GM12872 (cell line): ENCODE measurements at regions not wholly inside any gene's neighbourhood (a gene's known extent, or its start where the extent isn't known, plus 50 kb on each side); places are given as distances from the start of the nearest gene placed in this dataset.
A peak's percentile ranks its signal among the peaks of the same experiment; 100 is the strongest.

ENCODE experiments used
- TF ChIP-seq, protein P1 (sequence below): IDR thresholded peaks from 3 replicates; pipeline ENCODE4 v1.5.1; 2011; ENCODE audit warnings: low read depth, mild to moderate bottlenecking, low read length, moderate library complexity; ENCODE audit not compliant: insufficient read depth

DNA sequence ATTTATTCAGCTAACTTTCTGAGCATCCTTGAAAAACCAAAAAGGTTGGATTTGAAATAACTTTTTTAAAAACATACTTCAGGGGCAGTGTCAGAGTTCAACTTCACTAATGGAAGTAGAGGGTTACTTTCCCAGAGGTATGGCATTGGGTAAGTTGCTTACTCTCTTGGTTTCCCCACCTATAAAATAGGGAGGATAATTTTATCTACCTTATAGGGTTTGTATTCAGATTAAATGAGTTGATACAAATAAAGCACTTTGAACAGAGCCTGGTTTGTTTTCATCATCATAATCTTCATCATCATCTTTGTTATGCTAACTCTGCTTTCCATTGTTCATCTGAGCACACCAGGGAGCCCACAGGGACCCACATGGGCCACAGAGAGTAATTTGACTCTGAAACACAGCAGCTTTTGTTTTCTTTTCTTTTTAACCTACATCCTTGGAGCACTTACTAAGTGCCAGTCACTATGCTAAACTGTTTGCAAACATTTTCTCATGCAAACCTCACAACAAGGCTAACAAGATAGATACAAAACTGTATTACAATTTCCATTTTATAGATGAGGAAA is 179.1 kb upstream of the SLC24A2 start:
- TF ChIP-seq, protein P1, sequence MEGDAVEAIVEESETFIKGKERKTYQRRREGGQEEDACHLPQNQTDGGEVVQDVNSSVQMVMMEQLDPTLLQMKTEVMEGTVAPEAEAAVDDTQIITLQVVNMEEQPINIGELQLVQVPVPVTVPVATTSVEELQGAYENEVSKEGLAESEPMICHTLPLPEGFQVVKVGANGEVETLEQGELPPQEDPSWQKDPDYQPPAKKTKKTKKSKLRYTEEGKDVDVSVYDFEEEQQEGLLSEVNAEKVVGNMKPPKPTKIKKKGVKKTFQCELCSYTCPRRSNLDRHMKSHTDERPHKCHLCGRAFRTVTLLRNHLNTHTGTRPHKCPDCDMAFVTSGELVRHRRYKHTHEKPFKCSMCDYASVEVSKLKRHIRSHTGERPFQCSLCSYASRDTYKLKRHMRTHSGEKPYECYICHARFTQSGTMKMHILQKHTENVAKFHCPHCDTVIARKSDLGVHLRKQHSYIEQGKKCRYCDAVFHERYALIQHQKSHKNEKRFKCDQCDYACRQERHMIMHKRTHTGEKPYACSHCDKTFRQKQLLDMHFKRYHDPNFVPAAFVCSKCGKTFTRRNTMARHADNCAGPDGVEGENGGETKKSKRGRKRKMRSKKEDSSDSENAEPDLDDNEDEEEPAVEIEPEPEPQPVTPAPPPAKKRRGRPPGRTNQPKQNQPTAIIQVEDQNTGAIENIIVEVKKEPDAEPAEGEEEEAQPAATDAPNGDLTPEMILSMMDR: no peak

DNA sequence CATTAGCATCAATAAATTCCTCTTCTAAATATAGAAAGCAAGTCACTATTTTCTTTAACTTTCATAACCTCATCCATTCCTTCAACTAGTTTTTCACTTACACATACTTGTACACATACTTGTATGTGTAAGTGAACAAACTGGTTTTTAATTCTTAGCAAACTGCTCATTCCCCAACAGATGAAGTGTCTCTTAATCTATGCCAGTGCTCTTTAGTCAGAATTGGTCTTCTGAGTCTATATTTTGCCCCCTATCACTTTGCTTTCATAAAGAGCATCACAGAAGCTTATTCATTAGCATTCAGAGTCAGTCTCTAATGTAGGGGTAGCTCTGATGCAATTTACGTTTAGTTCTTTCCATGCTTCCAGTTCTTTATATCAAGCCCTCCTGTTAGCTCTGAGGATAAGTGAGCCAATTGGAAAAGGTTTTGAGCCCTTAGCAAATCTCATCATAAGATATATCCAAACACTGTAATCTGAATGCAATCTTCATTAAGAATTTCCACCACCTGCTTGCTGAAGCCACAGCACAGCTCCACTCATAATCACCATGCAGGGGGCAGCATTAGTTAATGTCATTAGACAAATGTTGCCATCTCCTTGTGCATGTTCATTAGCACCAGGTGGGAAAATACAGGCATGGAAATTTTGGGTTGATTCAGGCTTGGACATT is 178.5 kb upstream of the SLC24A2 start:
- TF ChIP-seq, protein P1: no peak

- TF ChIP-seq, protein P1: no peak
These were observed 176.5 kb upstream of the SLC24A2 start for GRCh38 chr9:19965336-19965735.

DNA sequence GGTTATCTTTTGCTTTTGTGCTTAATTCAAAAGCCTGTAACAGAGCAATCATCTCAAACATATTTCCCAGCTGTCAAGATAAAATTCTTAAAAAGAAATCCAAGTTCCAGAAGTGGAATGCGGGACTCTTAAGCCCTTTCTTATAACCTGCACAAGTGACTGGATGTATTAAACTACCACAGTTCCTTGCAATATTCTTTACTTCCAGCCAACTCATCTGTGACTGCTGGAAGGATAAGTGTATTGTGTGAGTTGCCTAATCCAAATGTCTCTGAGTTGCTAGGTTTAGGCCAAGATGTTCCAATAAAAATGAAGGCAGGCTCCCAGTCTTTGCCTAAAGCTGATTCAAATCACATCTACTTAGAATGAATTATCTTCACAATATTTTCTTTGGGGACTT is 159.2 kb upstream of the SLC24A2 start:
- TF ChIP-seq, protein P1: no peak

DNA sequence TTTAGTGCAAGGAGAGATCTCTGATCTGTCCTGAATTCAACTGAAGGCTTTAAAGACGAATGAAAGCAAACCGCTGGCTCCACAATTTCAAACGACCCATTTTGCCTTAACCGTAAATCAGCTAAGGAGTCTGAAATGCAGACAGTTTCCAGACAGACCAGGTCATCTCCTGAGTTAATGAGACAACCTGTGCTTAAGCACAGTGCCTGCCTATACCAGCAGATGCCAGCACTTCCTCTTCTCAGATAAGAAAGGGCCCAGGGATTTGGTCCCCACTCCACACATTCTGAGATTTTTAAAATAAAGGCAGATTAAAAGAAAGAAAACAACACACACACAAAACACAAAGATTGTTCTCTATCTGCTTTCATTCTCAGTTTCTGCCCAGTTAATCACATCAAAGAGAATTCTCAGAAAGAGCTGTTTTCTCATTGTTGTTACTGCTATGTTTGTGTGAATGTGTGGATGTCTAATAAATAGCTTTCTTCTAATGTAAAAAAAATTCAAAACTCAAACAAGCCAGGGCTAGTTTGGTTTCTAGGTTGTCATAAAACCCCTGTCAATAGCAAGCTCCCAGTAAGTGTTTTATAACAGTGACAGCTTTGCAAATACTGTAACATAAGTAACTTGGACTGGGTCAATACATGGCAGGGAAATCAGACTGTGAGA is 157.7 kb upstream of the SLC24A2 start:
- TF ChIP-seq, protein P1: peak; percentile 67

DNA sequence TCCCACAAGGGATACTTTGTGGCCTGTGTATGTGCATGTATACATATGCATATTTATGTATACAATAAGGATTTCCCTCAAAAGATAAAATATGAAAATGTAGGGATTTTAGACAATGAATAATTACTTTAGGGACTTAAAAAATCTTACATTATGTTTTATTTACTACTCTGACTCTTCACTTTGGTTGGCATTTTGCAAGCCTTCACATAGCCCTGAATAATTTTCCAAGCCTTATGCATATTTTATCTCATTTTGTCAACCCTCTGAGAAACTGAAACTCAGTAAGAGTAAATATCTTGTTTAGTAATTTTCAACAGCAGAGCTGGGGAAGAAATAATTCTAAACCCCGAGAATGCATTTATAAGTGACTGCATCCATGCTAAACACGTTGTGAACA is 153.0 kb upstream of the SLC24A2 start:
- TF ChIP-seq, protein P1: no peak

- TF ChIP-seq, protein P1: no peak
These were observed 152.1 kb upstream of the SLC24A2 start for GRCh38 chr9:19940811-19941535.
